HG02623 (cell line): ENCODE measurements at regions not wholly inside any gene's neighbourhood (a gene's known extent, or its start where the extent isn't known, plus 50 kb on each side); places are given as distances from the start of the nearest gene placed in this dataset.

Experiments used
- ATAC-seq: cut with Tn5 transposase; IDR thresholded peaks from one replicate; pipeline ENCODE4 v1.9.1; 2021; ENCODE audit warnings: moderate library complexity; ENCODE audit not compliant: unreplicated experiment

DNA sequence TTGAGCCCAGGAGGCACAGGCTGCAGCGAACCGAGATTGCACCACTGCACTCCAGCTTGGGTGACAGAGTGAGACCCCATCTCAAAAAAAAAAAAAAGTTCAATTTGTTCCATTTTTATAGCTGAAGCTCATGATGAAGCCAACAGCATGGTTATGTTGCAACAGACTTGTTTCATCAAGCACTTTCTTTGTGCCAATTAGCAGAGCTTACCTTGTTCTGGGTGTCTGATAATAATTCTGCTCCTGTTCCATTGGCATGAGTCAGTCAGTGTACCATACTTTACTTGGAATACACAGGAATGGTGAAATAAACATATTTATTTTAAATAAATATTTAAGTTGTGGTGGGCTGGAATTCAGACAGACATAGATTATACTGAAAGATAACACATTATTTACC lies 100.8 kb upstream of the DAAM1 start:
- no peak for ATAC-seq

DNA sequence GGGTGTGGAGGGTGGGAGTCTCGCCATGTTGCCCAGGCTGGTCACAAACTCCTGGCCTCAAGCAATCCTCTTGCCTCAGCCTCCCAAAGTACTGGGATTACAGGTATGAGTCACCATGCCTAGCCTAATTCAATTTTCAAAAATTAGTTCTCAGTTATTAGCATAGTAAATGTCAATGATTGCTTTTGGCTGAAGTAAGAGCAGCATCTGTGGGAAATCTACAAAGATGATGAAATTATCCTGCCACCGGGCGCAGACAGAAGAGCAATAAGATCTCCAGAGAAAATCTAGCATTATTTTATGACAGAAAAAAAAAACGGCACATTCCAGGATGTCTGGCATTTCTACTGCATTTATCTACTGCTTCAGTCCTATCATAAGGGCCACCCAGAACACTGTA lies 97.9 kb upstream of the DAAM1 start:
- ATAC-seq: no peak

DNA sequence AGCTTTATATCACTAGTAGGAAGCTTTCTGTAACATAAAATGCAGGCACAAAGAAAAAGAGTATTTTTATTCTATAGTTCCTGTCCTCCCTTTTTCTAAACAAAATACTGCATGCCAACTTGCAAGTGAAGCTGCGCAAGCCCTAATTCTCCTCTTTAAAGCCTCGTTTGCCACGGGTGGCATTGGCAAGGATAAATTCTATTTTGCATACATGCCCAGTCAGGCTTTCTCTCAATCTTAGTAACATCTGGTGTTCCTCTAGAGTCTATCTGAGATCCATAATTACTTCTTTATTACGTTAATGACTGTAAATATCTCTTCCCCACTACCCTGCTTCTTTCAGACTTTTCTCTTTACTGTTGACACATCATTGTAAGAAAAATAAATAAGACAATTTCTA lies 97.1 kb upstream of the DAAM1 start:
- ATAC-seq: no peak

DNA sequence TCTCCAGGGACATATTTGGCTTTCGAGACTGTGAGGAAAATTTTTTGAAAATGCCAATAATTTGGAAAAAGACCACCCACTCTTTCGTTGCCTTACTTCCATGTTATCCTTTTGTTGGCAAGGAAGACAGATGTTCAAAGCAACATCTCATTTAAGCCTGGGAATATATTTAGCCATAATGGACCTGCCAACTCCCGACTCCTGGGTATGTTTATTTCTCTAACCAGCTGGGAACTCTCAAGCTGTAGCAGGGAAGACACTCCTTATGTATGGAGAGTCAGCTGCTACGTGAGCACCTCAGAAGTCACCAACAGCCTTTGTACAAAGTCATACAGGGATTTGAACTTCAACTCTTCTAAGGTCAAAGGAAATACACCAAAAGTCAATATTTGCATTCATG lies 96.5 kb upstream of the DAAM1 start:
- no peak for ATAC-seq

DNA sequence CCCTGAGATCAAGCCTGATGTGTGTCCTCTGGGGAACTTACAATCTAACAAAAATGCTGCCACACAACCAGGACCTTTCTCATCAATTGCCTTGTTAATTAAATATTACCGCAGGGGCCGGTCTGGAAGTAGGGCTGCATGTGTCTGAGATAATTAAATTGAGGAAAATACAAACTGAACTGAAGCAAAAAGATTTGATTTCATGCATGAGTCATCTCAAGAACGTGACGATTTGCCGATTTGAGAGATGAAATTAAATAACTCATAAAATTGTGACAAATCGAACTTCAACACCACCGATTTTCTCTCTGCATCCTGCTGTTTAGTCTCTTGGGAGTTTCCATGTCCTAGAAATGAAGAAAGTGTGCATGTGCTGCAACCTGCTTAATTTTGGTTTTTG lies 94.6 kb upstream of the DAAM1 start:
- ATAC-seq: no peak

DNA sequence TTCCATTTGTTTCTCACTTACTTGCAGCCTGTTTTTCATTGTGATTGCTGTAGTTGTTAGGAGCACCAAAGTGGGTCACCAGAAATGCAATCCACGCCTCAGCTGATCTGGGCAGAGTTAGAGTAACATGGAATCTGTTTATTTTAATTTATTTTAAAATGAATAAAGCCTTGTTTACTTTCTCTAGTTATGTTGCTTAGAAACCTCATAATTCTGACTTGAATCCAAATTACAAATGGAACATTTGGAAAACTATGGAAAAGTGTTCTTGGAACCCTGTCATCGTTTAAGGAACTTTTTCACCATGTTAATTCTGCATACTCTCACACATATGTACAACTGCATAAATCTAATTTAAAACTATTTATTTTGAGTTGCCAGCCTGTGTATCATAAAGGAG lies 92.2 kb upstream of the DAAM1 start:
- ATAC-seq: no peak

DNA sequence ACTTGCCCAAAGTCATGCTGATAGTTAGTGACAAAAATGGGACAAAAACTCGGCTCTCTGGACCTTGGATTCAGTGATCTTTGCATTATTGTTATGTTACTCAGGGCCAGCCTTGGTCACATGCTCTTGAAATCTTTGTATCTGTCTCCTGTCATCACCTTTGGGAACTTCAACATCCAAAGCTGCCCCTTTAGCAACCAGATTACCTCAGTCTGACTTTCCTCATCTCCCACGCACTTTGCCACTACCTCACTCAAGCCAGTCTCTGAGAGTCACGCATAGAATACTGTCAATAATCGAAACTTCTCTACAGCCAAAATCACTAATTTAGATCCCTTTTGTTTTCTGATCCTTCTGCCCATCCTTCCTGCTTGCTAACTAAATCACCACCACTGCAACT lies 90.8 kb upstream of the DAAM1 start:
- ATAC-seq: no peak

DNA sequence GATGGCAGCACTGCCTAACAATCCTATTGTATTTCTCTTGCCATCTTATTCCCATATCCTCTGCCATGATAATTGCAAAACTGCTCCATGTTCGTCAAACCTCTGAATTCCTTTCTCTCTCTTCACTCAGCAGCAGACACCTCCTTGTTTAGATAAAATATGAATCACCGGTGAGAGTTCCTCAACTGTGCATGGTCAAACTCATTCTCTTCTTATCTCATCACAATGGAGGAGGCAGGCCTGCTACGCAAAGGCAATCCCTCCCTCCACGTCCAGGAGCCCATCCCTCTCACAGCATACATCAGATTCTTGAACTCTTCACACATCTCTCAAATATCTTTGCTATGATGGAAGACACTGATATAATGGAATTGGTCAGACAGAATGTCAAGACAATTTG lies 90.1 kb upstream of the DAAM1 start:
- ATAC-seq: no peak

DNA sequence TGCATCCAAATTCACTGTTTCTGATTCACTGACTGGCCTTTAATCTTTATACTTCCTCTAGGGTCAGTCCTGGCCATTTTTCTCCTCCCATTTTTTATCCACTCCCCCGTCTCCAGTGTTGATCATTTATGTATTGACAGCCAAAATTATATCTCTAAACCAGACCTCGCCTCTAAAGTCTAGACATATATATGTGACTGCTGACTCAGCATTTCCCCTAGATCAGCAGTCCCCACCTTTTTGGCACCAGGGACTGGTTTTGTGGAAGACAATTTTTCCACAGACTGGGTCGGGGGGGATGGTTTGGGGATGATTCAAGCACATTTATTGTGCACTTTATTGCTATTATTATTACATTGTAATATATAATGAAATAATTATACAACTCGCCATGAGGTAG lies 88.3 kb upstream of the DAAM1 start:
- no peak for ATAC-seq

DNA sequence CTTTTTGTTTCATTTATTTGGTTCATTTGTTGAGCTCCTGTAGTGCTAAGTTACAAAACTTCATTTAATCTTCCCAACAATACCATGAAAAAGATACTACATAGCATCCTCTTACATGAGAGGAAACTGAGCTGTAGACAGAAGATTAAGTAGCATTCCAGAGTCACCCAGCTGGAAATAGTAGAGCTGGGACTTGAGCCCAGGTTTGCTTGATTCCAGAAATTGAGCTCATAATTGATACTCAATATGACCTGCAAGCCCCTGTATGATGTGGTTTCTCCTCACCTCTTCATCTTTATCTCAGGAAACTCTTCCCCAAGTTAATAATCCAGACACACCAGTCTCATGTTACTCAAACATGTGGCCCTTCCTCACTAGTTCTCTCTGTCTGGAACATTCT lies 87.0 kb upstream of the DAAM1 start:
- no peak for ATAC-seq

DNA sequence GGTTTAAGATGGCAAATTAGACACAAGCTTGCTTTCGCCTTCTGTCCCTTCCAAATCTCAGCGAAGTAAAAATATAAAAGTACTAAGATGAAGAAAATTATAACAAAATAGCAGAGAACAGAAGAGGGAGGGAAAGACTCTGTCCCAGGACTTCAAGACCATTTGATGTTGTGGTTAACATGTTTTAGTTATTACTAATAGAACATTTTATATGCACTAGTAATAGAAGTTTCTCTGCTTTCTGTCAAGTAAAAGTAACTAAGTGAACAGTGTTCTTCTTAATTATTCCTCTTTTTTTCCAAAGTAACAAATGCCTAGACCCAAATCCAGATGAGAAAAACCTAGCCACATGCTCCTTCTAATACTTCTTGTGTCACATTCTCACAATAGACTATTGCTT lies 85.1 kb upstream of the DAAM1 start:
- ATAC-seq: no peak

DNA sequence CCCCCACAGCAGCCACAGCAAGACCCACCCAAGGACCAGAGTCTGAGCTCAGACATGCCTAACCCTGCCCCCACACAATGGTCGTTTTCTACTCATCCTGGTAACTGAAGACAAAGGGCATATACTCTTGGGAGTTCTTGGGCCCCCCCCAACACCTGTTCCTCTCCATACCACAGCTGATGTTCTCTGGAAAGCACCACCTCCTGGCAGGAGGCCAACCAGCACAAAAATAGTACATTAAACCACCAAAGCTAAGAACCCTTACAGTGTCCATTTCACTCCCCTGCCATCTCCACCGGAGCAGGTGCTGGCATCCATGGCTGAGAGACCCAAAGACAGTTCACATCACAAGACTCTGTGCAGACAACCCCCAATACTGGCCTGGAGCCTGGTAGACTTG lies 80.6 kb upstream of the DAAM1 start:
- ATAC-seq: no peak

DNA sequence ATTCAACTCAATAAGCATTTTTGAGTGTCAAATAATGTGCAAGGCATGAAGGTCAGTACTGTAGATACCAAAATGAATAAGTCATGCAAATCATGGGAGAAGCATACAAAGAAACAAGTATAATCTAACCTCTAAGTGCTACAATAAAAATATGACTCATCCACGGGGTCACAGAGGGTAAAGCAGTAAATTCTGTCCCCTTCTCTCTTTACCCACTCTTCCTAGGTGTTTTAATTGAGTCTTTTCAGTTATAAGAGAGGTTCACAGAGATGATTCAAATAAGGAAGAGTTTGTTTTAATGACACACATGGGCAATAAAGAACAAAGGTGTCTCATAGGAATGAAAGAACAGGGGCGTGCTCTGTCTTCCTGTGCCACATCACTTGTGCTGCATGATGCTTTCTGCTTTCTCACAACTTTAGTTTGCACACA lies 71.5 kb upstream of the DAAM1 start:
- ATAC-seq: no peak

DNA sequence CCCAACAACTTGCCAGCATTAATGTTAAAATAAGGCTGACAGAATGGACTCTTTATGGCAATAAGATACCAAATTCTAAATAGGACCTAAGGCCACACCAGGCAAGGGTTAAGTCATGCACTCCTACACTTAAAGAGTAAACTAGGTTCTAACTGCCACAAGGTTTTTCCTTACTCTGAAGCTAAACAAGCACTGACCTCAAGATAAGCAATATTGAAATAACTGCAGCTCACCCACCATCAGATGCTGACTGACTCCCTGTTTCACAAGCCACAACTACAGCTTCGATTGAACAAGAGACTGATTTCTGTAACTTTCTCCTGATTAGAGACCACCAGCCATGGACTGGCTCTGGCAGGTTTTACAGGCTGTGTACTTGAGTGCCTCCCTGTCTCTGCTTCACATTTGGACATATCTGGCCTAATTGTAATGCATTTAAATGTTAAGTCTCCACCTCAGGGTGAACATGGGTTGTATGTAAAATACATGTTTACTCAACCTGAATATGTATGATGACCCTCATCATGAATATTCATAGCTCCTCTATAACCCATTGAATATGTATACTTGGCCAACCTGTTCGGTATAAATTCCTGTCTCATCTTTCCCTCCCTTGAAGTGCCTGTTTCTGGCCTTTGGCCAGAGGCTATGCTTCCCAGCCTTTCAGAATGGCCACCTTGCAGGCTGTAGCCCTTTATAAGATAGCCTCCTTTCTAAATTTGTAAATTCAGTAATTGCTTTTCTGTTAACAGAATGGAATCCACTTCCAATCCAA lies 70.5 kb upstream of the DAAM1 start:
- ATAC-seq: no peak

DNA sequence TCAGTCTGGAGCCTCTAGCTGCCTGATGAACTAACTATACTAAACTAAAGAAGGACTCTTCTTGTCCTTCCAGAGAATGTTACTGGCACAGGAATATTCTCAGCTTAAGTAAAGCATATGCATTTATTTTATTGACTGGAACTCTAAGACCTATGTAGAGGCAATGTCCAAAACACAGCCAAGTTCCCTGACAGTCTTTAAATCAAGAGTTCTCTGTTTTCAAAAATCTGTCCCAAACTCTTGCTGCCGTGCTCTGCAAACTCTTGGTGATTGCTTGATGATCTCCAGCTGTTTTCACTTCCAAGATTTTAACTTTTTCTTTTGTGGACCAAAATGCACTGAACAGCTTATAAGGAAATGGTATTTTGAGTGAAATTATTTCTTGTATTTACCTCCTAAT lies 67.5 kb upstream of the DAAM1 start:
- no peak for ATAC-seq

DNA sequence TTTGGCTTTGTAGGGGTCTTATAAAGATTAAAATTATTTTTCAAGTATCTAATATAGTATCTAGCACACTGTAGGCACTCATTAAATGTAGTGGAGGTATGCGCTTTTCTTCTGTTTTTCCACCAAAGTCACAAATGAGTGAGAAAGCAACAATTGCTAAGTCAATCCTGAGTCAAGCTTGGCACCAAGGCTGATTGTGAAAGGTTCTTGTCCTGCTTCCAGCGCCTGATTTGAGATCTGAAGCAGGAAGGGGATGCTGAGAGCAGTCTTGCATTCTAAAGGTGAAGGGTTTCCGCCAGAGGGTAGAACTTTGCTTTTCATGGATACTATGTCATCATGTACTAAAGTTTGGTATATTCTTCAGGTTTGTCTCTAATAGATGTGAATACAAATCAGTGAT lies 64.9 kb upstream of the DAAM1 start:
- no peak for ATAC-seq

DNA sequence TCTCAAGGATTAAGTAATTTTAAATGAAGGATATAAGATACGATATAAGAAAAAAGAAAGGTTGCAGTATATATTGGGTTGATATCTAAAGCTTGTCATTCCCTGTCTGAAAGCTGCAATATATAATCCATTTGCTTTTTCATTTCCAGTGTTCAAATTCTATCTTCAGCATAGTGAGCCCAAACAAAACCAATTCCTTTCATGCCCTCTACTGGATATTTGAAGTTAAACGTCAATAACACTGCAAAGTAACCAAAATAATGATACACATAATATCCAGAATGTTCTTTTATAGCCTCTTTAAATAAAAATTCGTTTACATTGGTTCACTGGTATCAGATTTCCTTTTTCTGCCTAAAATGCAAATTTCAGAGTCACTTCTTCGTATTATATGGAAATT lies 64.5 kb upstream of the DAAM1 start:
- no peak for ATAC-seq

DNA sequence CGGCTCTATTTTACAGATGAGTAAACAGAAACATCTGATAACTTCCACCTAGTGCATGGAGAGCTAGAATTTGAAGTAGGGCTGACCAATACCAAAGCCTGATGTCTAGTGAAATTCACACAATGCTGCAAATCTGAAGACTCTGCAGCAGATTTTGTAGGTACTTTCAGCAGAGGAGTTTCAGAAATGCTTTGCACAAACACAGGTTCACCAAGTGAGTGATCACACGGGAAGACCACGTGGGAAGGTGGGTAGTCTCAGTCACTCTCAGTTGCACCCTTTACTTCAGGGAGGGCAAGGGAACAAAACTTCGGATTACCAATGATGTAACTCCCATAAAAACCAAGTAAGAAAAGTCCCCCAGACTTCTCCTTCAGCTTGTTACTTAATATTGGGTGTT lies 63.3 kb upstream of the DAAM1 start:
- ATAC-seq: no peak

DNA sequence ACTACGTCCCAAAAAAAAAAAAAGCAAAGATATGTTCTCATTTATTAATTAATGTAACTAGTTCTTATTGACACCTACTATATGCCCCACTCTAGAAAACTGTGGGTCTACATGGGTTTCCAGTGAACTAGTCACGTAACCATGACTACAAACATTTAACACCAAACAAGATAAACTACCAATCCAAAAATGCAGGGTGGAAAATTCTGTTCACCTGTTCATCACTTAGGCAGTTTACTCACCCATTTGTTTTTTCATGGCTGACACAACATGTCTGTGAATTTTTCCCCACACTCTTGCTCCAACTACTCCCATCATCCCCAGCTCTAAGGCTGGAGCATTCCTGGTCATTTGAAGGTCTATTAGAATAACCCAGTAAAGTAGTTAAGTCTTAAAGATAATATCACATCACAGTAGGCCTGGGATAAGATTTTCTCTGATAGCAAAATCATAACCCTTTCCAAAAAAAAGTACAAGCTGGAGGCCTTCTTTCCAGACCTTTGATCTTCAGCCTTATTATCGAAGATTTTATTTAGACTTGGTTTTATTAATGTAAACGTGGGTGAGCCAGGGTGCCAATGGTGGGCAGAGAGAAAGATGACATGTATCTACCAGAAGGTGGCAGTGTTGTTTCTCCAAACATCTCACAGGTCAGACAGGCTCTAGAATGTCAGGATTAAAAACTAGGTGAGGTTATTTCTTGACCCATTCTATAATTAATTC lies 61.6 kb upstream of the DAAM1 start:
- no peak for ATAC-seq

DNA sequence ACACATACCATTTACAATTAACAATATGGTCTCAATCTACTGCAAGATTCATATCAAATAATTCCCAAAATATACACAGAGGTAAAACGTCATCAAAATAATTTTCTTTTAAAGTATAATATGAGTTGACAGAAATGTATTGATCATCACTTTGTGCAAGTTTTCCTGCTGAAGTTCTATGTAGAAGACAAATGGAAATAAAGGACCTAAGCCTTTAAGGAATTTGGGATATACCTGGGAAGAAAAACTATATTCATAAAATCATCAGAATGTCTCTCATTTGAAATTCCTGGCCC lies 61.1 kb upstream of the DAAM1 start:
- ATAC-seq: no peak

DNA sequence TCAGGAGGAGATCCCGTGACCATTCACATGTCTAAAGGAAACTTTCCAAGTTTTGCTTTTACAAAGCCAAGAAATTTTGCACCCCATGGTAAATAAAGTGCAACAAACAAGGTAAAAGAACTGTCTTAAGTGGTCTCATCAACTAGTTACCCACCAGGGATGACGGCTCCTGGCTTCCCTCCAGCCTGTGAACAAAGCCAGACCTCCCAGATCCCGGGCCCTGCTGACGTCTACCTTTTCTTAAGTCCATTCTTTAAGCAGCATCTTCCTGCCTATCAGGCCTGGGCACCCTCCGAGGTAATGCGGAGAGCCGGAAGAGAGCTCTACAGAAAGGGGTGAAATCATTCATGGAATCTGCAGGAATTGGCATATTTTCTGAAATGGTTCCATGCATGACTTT lies 58.0 kb upstream of the DAAM1 start:
- ATAC-seq: no peak

DNA sequence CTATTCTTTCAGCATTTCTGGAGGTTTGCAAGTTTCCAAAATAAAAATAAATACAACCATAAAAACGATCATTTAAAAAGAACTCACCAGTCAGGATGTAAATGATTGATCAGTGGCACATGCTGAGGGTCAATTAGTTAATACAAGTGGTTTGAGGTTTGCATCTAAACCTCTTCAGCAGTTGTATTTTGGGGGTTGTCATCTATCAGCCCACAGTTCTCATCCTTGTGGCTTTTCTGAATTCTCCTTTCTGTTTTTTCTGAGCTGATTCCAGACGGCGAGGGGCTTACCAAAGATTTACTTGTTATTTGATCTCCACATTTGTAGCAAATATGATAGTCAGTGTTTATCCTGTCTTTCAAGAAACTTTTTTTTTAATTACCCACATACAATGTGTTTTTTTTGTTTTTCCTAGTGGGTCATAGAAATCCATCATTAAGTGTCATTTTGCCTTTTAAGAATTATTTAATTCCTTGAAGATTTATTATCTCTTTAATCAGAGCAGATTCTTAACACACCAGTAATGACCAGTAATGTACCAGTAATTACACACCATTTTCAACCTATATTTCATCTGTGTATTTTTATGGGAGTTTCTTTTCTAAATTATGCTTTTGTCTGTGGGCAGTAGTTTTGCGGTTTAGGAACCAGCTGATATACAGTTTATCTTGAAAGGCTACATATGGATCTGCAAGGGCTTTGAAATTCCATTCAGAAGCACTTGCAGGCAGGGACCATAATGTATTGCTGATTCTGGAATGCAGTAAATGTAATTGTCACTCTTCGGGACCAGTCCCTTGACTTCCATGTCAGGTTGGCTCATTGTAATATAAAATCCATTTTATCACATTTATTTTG lies 56.3 kb upstream of the DAAM1 start:
- ATAC-seq: no peak
